GM21367 (cell line): ENCODE measurements at regions not wholly inside any gene's neighbourhood (a gene's known extent, or its start where the extent isn't known, plus 50 kb on each side); places are given as distances from the start of the nearest gene placed in this dataset.
"Not testable (repeated sequence)": the region's sequence is repeated elsewhere in the genome, so short reads cannot be mapped to it uniquely, and the experiment has no call there.

ENCODE experiments used
- ATAC-seq: cut with Tn5 transposase; IDR thresholded peaks from one replicate; pipeline ENCODE4 v1.9.1; 2021; ENCODE audit not compliant: unreplicated experiment

- ATAC-seq, result no peak
Measured at GRCh38 chr4:106869551-106869950, 166.6 kb downstream of the DKK2 start.

GRCh38 chr4:106868381-106869035, 167.6 kb downstream of the DKK2 start:
- no peak for ATAC-seq

GRCh38 chr4:106864231-106864630, 171.9 kb downstream of the DKK2 start:
- ATAC-seq, result no peak

GRCh38 chr4:106854569-106855351, 181.4 kb downstream of the DKK2 start:
- no peak for ATAC-seq

- ATAC-seq, result no peak
Measured at GRCh38 chr4:106852426-106852825, 183.7 kb downstream of the DKK2 start.

GRCh38 chr4:106851726-106852125, 184.4 kb downstream of the DKK2 start:
- no peak for ATAC-seq

GRCh38 chr4:106850691-106851090, 185.4 kb downstream of the DKK2 start:
- ATAC-seq, result no peak

- no peak for ATAC-seq
Measured at GRCh38 chr4:106835919-106836318, 200.2 kb downstream of the DKK2 start.

- no peak for ATAC-seq
Measured at GRCh38 chr4:106830879-106831278, 205.2 kb downstream of the DKK2 start.

- no peak for ATAC-seq
Measured at GRCh38 chr4:106818764-106819163, 217.3 kb downstream of the DKK2 start.

- no peak for ATAC-seq
Measured at GRCh38 chr4:106816496-106816895, 219.6 kb downstream of the DKK2 start.

- no peak for ATAC-seq
Measured at GRCh38 chr4:106810122-106810521, 226.0 kb downstream of the DKK2 start.

GRCh38 chr4:106809076-106809475, 227.0 kb downstream of the DKK2 start:
- ATAC-seq, result no peak

GRCh38 chr4:106806158-106806797, 229.8 kb downstream of the DKK2 start:
- ATAC-seq, result no peak

GRCh38 chr4:106803083-106803482, 233.0 kb downstream of the DKK2 start:
- ATAC-seq, result no peak

- no peak for ATAC-seq
Measured at GRCh38 chr4:106801386-106801785, 234.7 kb downstream of the DKK2 start.

- no peak for ATAC-seq
Measured at GRCh38 chr4:106796876-106797275, 239.2 kb downstream of the DKK2 start.

- ATAC-seq, result no peak
Measured at GRCh38 chr4:106795326-106795725, 240.8 kb downstream of the DKK2 start.

GRCh38 chr4:106793933-106794332, 242.2 kb downstream of the DKK2 start:
- ATAC-seq, result no peak

GRCh38 chr4:106775636-106776035, 260.5 kb downstream of the DKK2 start:
- ATAC-seq, result no peak

- not testable (repeated sequence) for ATAC-seq
Measured at GRCh38 chr4:106774055-106774454, 262.1 kb downstream of the DKK2 start.
